GM12872 (cell line): ENCODE measurements at regions not wholly inside any gene's neighbourhood (a gene's known extent, or its start where the extent isn't known, plus 50 kb on each side); places are given as distances from the start of the nearest gene placed in this dataset.

Source experiments
- CTCF ChIP-seq: IDR thresholded peaks from 3 replicates; pipeline ENCODE4 v1.5.1; 2011; ENCODE audit warnings: low read depth, mild to moderate bottlenecking, low read length, moderate library complexity; ENCODE audit not compliant: insufficient read depth

- no peak for TF ChIP-seq CTCF
Measured at GRCh38 chr13:57437587-57437986, 194.0 kb upstream of the PCDH17 start.

GRCh38 chr13:57438072-57438471 lies 193.5 kb upstream of the PCDH17 start:
- no peak for TF ChIP-seq CTCF

GRCh38 chr13:57443494-57443893 lies 188.1 kb upstream of the PCDH17 start:
- TF ChIP-seq CTCF = no peak

- no peak for TF ChIP-seq CTCF
Measured at GRCh38 chr13:57450356-57450755, 181.2 kb upstream of the PCDH17 start.

GRCh38 chr13:57452228-57452627 lies 179.3 kb upstream of the PCDH17 start:
- TF ChIP-seq CTCF = no peak

- no peak for TF ChIP-seq CTCF
Measured at GRCh38 chr13:57470491-57470890, 161.1 kb upstream of the PCDH17 start.

- no peak for TF ChIP-seq CTCF
Measured at GRCh38 chr13:57491318-57491717, 140.2 kb upstream of the PCDH17 start.
